ENCODE measurements at regions not wholly inside any gene's neighbourhood (a gene's known extent, or its start where the extent isn't known, plus 50 kb on each side); places are given as distances from the start of the nearest gene placed in this dataset.
"Not testable (repeated sequence)": the region's sequence is repeated elsewhere in the genome, so short reads cannot be mapped to it uniquely, and the experiment has no call there.

GRCh38 chr10:7108141-7108540 is 302.7 kb downstream of the SFMBT2 start:
- DNase-seq, result no peak

GRCh38 chr10:7107285-7107684 is 303.5 kb downstream of the SFMBT2 start:
- no peak for DNase-seq

GRCh38 chr10:7104379-7104778 is 306.5 kb downstream of the SFMBT2 start:
- not testable (repeated sequence) for DNase-seq

- DNase-seq, result no peak
These were observed 308.1 kb downstream of the SFMBT2 start for GRCh38 chr10:7102557-7103349.

GRCh38 chr10:7102084-7102483 is 308.8 kb downstream of the SFMBT2 start:
- no peak for DNase-seq

- no peak for DNase-seq
These were observed 309.4 kb downstream of the SFMBT2 start for GRCh38 chr10:7101451-7101850.

GRCh38 chr10:7100032-7100702 is 310.7 kb downstream of the SFMBT2 start:
- DNase-seq, result no peak

- DNase-seq, result no peak
These were observed 312.6 kb downstream of the SFMBT2 start for GRCh38 chr10:7098160-7098762.

- no peak for DNase-seq
These were observed 316.1 kb downstream of the SFMBT2 start for GRCh38 chr10:7094781-7095180.

- no peak for DNase-seq
These were observed 317.5 kb downstream of the SFMBT2 start for GRCh38 chr10:7093368-7093767.

- DNase-seq, result no peak
These were observed 318.2 kb downstream of the SFMBT2 start for GRCh38 chr10:7092603-7093002.

GRCh38 chr10:7090529-7090928 is 320.3 kb downstream of the SFMBT2 start:
- no peak for DNase-seq

GRCh38 chr10:7085913-7086589 is 324.8 kb downstream of the SFMBT2 start:
- DNase-seq, result peak; percentile 27

GRCh38 chr10:7085147-7085912 is 325.5 kb downstream of the SFMBT2 start:
- DNase-seq, result no peak

GRCh38 chr10:7084280-7085005 is 326.4 kb downstream of the SFMBT2 start:
- no peak for DNase-seq

- DNase-seq, result no peak
These were observed 327.9 kb downstream of the SFMBT2 start for GRCh38 chr10:7082967-7083366.

GRCh38 chr10:7077880-7078279 is 333.0 kb downstream of the SFMBT2 start:
- no peak for DNase-seq

GRCh38 chr10:7075851-7076250 is 335.0 kb downstream of the SFMBT2 start:
- DNase-seq, result no peak

- no peak for DNase-seq
These were observed 335.7 kb downstream of the SFMBT2 start for GRCh38 chr10:7075110-7075509.

- no peak for DNase-seq
These were observed 339.4 kb downstream of the SFMBT2 start for GRCh38 chr10:7071421-7071820.

GRCh38 chr10:7070950-7071349 is 339.9 kb downstream of the SFMBT2 start:
- no peak for DNase-seq

- DNase-seq, result no peak
These were observed 341.1 kb downstream of the SFMBT2 start for GRCh38 chr10:7069706-7070105.
